ENCODE measurements at regions not wholly inside any gene's neighbourhood (a gene's known extent, or its start where the extent isn't known, plus 50 kb on each side); places are given as distances from the start of the nearest gene placed in this dataset.
"Not testable (repeated sequence)": the region's sequence is repeated elsewhere in the genome, so short reads cannot be mapped to it uniquely, and the experiment has no call there.

DNA sequence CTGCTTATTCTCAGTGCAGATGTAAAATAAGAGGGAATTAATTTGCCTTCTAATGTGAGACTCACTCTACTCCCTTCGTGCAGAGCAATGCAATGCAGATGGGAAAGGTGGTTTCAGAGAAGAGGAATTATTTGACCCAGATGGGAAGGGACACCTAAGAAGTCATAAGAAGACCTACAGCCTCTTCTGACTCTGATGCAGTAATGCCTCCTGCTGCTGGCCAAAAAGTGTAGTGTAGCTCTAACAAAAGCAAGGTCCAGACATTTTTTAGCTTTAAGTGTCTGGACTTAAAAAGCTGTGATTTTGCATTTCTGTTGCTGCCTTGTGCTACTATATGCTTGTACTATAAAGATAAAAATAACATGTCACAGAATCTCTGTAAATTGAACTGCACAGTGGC, 501.4 kb downstream of the TTLL7 start:
- intact Hi-C loops (cut with DNase I) = no loop called here
- WGBS (ENCODE audit: insufficient coverage, low coverage, low lambda C conversion rate, missing lambda C conversion rate) = 80% methylated on average over 1 of the region's 1 CpG
- no peaks in the 10 kb centered on the region for H3K27me3 ChIP-seq
- H3K4me3 ChIP-seq = no peak overlapping the region
- H3K9me3 ChIP-seq = no peaks in the 10 kb centered on the region
- H3K36me3 ChIP-seq = no peaks in the 10 kb centered on the region
- ATAC-seq (no peak), DNase-seq (no peak)
- H3K4me1 ChIP-seq = peaks cover 0 to 19% (median 2%) of the 10 kb centered on the region in 4 donors
- no peak overlapping the region for H3K27ac ChIP-seq
- TF ChIP-seq, protein P1, sequence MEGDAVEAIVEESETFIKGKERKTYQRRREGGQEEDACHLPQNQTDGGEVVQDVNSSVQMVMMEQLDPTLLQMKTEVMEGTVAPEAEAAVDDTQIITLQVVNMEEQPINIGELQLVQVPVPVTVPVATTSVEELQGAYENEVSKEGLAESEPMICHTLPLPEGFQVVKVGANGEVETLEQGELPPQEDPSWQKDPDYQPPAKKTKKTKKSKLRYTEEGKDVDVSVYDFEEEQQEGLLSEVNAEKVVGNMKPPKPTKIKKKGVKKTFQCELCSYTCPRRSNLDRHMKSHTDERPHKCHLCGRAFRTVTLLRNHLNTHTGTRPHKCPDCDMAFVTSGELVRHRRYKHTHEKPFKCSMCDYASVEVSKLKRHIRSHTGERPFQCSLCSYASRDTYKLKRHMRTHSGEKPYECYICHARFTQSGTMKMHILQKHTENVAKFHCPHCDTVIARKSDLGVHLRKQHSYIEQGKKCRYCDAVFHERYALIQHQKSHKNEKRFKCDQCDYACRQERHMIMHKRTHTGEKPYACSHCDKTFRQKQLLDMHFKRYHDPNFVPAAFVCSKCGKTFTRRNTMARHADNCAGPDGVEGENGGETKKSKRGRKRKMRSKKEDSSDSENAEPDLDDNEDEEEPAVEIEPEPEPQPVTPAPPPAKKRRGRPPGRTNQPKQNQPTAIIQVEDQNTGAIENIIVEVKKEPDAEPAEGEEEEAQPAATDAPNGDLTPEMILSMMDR (IDR thresholded peaks at IDR 0.05) = peak in 3 of 4 donors; percentile 4 to 32 (median 13)
- TF ChIP-seq POLR2A (IDR thresholded peaks at IDR 0.05) = no peak

DNA sequence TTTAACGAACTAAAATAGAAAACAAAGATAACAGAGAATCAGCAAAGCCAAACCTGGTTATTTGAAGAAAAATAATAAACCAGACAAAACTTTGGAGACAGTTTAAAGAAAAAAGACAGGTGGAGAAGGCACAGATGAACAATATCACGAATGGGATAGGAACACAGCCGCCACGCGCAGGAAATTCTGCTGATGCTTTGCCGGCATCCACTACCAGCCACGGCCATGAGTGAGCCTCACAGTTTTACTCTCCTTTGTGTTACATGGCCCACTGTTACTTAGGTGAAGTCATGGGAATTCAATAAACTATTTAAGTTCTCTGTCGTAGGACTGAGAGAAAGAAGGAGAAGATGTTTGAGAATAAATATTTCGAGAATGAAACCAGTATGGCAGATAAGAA, 503.4 kb downstream of the TTLL7 start:
- H3K4me3 ChIP-seq = no peak overlapping the region
- no peaks in the 10 kb centered on the region for H3K9me3 ChIP-seq
- peaks cover 0 to 10% (median 0%) of the 10 kb centered on the region in 4 donors for H3K4me1 ChIP-seq
- TF ChIP-seq, protein P1 (IDR thresholded peaks at IDR 0.05) = no peak
- no peak for TF ChIP-seq POLR2A (IDR thresholded peaks at IDR 0.05)
- 96% methylated on average over 9 of the region's 9 CpGs for WGBS (ENCODE audit: insufficient coverage, low coverage, low lambda C conversion rate, missing lambda C conversion rate)
- H3K36me3 ChIP-seq = no peaks in the 10 kb centered on the region
- no peak for DNase-seq
- intact Hi-C loops (cut with DNase I) = no loop called here
- no peak overlapping the region for H3K27ac ChIP-seq
- no peak for ATAC-seq
- H3K27me3 ChIP-seq = no peaks in the 10 kb centered on the region

DNA sequence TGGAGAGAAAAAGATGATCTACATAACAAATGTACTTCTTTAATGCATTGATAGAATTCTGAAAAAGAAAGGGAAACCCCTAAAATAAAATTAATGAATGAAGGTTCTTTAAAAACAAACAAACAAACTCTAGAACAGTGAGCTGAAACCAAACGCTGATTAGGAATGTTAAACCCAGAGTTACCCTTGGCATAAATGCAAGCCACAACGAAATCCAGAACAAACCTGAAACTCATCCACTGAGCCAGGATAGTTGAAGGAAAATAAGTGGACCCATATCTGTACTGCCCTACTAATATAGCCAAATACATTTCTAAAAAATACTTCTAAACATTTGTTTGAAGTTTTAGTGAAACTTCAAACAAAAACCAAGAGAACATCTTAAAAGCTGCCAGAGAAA, 505.3 kb downstream of the TTLL7 start:
- no peak for TF ChIP-seq POLR2A (IDR thresholded peaks at IDR 0.05)
- Histone ChIP-seq H3K4me1 (peaks cover 0 to 4% (median 0%) of the 10 kb centered on the region in 4 donors), H3K4me3 (no peak overlapping the region), H3K27me3 (no peaks in the 10 kb centered on the region), H3K36me3 (no peaks in the 10 kb centered on the region), H3K27ac (no peak overlapping the region), H3K9me3 (no peaks in the 10 kb centered on the region)
- intact Hi-C loops (cut with DNase I) = no loop called here
- DNase-seq = no peak
- 23% methylated on average over 2 of the region's 2 CpGs for WGBS (ENCODE audit: insufficient coverage, low coverage, low lambda C conversion rate, missing lambda C conversion rate)
- ATAC-seq = peak; percentile 50 to 74 (median 68)

DNA sequence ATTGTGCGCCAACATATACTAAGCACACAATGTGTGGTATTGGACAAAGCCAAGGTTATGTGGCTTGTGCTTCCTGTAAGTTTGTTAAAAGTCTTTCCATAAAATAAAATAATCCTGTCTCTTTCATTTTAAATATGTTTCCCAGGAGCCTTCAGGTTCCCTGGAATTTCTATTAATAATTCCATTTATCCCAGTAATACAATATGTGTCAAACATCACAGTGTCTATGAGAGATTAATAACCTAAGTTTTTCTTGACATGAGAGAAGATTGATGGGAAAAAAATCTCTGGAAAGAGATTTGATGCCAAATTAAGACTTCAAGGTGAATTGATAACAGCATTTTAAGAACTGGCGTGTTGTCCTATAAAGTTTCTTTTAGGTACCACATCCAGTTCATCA, 507.0 kb downstream of the TTLL7 start:
- ATAC-seq = no peak
- TF ChIP-seq POLR2A (IDR thresholded peaks at IDR 0.05) = no peak
- TF ChIP-seq, protein P1 (IDR thresholded peaks at IDR 0.05) = no peak
- no peak overlapping the region for H3K4me3 ChIP-seq
- DNase-seq = no peak
- WGBS (ENCODE audit: insufficient coverage, low coverage, low lambda C conversion rate, missing lambda C conversion rate) = 100% methylated on average over 2 of the region's 2 CpGs
- no peaks in the 10 kb centered on the region for H3K27me3 ChIP-seq
- no peaks in the 10 kb centered on the region for H3K36me3 ChIP-seq
- intact Hi-C loops (cut with DNase I) = no loop called here
- H3K4me1 ChIP-seq = peaks cover 0 to 4% (median 0%) of the 10 kb centered on the region in 4 donors
- no peaks in the 10 kb centered on the region for H3K9me3 ChIP-seq
- H3K27ac ChIP-seq = no peak overlapping the region

DNA sequence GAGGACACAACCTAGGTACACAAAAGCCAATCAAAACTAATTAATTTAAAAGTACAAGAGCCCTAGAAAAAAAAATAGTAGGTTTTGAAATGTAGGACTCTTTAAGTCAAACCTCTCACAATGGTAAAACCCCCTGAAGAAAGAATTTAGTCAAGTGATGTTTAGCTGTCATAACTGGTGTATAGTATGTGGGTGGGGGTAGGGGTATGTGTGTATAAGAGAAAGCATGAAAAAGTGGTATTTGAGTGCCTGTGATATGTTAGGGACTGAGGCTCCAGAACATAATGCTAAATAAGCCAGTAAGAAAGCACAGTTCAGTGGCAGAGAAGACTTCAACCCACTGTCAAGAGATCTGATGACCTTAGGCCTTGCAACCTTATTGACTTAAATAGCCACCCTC, 507.9 kb downstream of the TTLL7 start:
- DNase-seq (no peak), ATAC-seq (no peak)
- peaks cover 0 to 4% (median 0%) of the 10 kb centered on the region in 4 donors for H3K4me1 ChIP-seq
- no peak overlapping the region for H3K27ac ChIP-seq
- H3K36me3 ChIP-seq = no peaks in the 10 kb centered on the region
- no peaks in the 10 kb centered on the region for H3K27me3 ChIP-seq
- H3K4me3 ChIP-seq = no peak overlapping the region
- H3K9me3 ChIP-seq = no peaks in the 10 kb centered on the region
- no peak for TF ChIP-seq POLR2A (IDR thresholded peaks at IDR 0.05)
- TF ChIP-seq, protein P1 (IDR thresholded peaks at IDR 0.05) = no peak
- intact Hi-C loops (cut with DNase I) = no loop called here

DNA sequence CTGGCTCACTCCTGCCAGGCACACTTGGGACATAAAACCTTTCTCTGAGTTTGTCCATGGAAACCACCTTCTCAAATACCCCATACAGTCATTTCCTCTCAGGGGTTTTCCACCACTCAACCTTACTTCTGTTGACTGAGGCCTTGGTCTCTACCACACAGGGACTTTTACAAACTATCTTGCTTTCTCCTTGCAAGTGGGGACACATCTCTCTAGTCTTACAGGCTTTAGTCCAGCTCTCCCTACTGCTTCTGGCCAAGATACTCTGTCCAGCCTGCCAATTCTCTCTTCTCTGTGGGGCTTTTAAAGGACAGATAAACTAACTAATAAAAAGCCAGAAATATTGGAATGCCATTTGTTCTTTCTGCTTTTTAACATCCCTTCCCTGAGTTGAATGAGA, 510.8 kb downstream of the TTLL7 start:
- intact Hi-C loops (cut with DNase I); ATAC-seq; H3K36me3 ChIP-seq; H3K27me3 ChIP-seq; H3K4me3 ChIP-seq; DNase-seq; H3K27ac ChIP-seq; H3K9me3 ChIP-seq; H3K4me1 ChIP-seq: not testable (repeated sequence)

DNA sequence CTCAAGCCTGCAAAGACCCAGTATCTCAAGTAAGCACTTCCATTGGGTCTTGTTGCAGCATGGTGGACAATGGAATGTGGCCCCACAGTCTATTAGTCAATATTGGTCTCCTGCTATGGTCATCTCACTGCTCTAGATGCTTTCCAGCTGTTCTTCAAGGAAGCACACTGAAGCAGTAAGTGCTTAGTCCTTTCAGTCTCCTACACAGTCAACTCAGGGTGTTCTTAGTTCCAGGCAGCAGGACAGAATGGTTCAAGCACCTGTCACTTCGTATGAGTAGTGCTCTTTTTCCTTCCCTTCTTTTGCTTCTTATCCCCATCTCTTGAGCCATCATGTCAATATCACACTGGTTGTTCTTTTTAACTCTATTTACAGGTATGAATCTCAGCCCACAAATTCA, 511.5 kb downstream of the TTLL7 start:
- intact Hi-C loops (cut with DNase I); H3K4me1 ChIP-seq; H3K36me3 ChIP-seq; H3K27ac ChIP-seq; H3K27me3 ChIP-seq; DNase-seq; ATAC-seq; H3K4me3 ChIP-seq; H3K9me3 ChIP-seq: not testable (repeated sequence)
- 75% methylated on average over 1 of the region's 1 CpG for WGBS (ENCODE audit: insufficient coverage, low coverage, low lambda C conversion rate, missing lambda C conversion rate)

DNA sequence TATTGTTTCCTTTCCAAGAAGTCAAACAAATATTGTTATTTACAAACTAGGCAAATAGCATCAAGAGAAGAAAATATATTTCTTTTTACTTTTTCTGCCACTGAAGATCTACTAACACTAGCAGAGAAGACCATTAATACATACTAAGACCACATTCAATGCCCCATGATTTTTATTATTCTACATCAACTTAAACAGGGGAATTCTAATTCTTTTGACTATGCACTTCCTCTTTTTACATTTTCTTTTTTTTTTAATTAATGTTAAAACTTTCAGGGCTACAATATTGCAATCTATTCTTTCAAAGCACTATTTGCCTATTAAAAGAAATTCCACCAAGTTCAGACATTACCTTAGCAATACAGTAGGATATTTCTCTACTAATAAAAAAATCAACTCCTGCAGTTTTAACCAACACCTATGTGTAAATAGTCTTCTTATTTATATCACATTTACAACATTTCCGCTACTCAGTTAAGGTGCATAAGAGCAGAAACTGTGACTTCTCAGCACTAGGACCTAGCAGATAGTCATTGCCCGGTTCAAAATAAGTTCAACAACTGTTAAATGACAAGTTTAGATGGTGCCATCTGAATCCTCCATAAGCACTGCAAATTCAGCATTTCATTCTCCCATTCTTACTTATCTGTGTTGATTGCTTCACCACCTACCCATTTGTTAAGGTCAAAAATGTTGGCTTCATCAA, 513.5 kb downstream of the TTLL7 start:
- ATAC-seq; H3K4me3 ChIP-seq; H3K27me3 ChIP-seq; H3K9me3 ChIP-seq; H3K4me1 ChIP-seq; DNase-seq; H3K36me3 ChIP-seq; intact Hi-C loops (cut with DNase I); H3K27ac ChIP-seq: not testable (repeated sequence)
- WGBS (ENCODE audit: insufficient coverage, low coverage, low lambda C conversion rate, missing lambda C conversion rate) = 100% methylated on average over 2 of the region's 2 CpGs

All from right lobe of liver (tissue), 6 donors.